WERI-Rb-1 (cell line): ENCODE measurements at regions not wholly inside any gene's neighbourhood (a gene's known extent, or its start where the extent isn't known, plus 50 kb on each side); places are given as distances from the start of the nearest gene placed in this dataset.

Experiments used
- DNase-seq: peaks from one replicate; pipeline ENCODE4 v3.0.0-alpha.2; 2020
- H3K27ac ChIP-seq: fragments of 250-450 bp; sonication (Bioruptor Pico); 2 replicates; pipeline ENCODE4 v1.5.1; 2020; ENCODE audit warnings: mild to moderate bottlenecking, moderate library complexity
- H3K27me3 ChIP-seq: fragments of 250-450 bp; sonication (Bioruptor Pico); 2 replicates; pipeline ENCODE4 v1.5.1; 2021; ENCODE audit warnings: mild to moderate bottlenecking, low read depth, moderate library complexity; ENCODE audit not compliant: insufficient read depth, severe bottlenecking
- H3K36me3 ChIP-seq: fragments of 250-450 bp; sonication (Bioruptor Pico); 2 replicates; pipeline ENCODE4 v1.5.1; 2020; ENCODE audit warnings: mild to moderate bottlenecking, moderate library complexity
- H3K4me3 ChIP-seq: 2 replicates; pipeline ENCODE4 v1.5.1; 2011; ENCODE audit warnings: low read depth, mild to moderate bottlenecking, control low read depth, low read length
- H3K9me3 ChIP-seq: fragments of 250-450 bp; sonication (Bioruptor Pico); 2 replicates; pipeline ENCODE4 v1.5.1; 2021; ENCODE audit warnings: mild to moderate bottlenecking, moderate library complexity; ENCODE audit not compliant: severe bottlenecking
- CTCF ChIP-seq: IDR thresholded peaks from 2 replicates; pipeline ENCODE4 v1.5.1; 2011; ENCODE audit warnings: low read depth, mild to moderate bottlenecking, control low read depth, inconsistent platforms, low read length

GRCh38 chr3:7847521-7847920, 654.1 kb upstream of the LMCD1 start:
- H3K4me3 ChIP-seq = no peak overlapping the region

GRCh38 chr3:7854266-7854665, 647.4 kb upstream of the LMCD1 start:
- no peak for TF ChIP-seq CTCF

More at GRCh38 chr3:7847521-7847920, 654.1 kb upstream of the LMCD1 start:
- Histone ChIP-seq H3K27me3 (no peaks in the 10 kb centered on the region), H3K36me3 (no peaks in the 10 kb centered on the region), H3K27ac (no peak overlapping the region), H3K9me3 (no peaks in the 10 kb centered on the region)
- DNase-seq = no peak
- TF ChIP-seq CTCF = no peak

GRCh38 chr3:7854721-7855120, 646.9 kb upstream of the LMCD1 start:
- H3K27ac ChIP-seq = no peak overlapping the region
- TF ChIP-seq CTCF = no peak
- H3K9me3 ChIP-seq = no peaks in the 10 kb centered on the region
- no peaks in the 10 kb centered on the region for H3K27me3 ChIP-seq
- H3K36me3 ChIP-seq = no peaks in the 10 kb centered on the region
- no peak overlapping the region for H3K4me3 ChIP-seq
- DNase-seq = no peak

More at GRCh38 chr3:7854266-7854665, 647.4 kb upstream of the LMCD1 start:
- H3K27ac ChIP-seq = no peak overlapping the region
- DNase-seq = no peak
- no peaks in the 10 kb centered on the region for H3K9me3 ChIP-seq
- H3K4me3 ChIP-seq = no peak overlapping the region
- no peaks in the 10 kb centered on the region for H3K27me3 ChIP-seq
- H3K36me3 ChIP-seq = no peaks in the 10 kb centered on the region

- Histone ChIP-seq H3K27ac (no peak overlapping the region), H3K4me3 (no peak overlapping the region), H3K36me3 (no peaks in the 10 kb centered on the region), H3K27me3 (no peaks in the 10 kb centered on the region), H3K9me3 (no peaks in the 10 kb centered on the region)
- no peak for TF ChIP-seq CTCF
- DNase-seq = no peak
These were observed 636.0 kb upstream of the LMCD1 start for GRCh38 chr3:7865611-7866010.

- no peaks in the 10 kb centered on the region for H3K9me3 ChIP-seq
- TF ChIP-seq CTCF = no peak
- no peak overlapping the region for H3K27ac ChIP-seq
These were observed 634.0 kb upstream of the LMCD1 start for GRCh38 chr3:7867587-7867986.

GRCh38 chr3:7871003-7871560, 630.5 kb upstream of the LMCD1 start:
- H3K27ac ChIP-seq = no peak overlapping the region
- H3K4me3 ChIP-seq = no peak overlapping the region
- H3K9me3 ChIP-seq = no peaks in the 10 kb centered on the region
- no peaks in the 10 kb centered on the region for H3K27me3 ChIP-seq
- no peak for DNase-seq
- no peaks in the 10 kb centered on the region for H3K36me3 ChIP-seq
- no peak for TF ChIP-seq CTCF

More at GRCh38 chr3:7867587-7867986, 634.0 kb upstream of the LMCD1 start:
- no peak for DNase-seq
- Histone ChIP-seq H3K36me3 (no peaks in the 10 kb centered on the region), H3K27me3 (no peaks in the 10 kb centered on the region), H3K4me3 (no peak overlapping the region)
